SU-DHL-6 (cell line): ENCODE measurements at regions not wholly inside any gene's neighbourhood (a gene's known extent, or its start where the extent isn't known, plus 50 kb on each side); places are given as distances from the start of the nearest gene placed in this dataset.

Experiments
- CTCF ChIP-seq: fragments of 200-600 bp; sonication (generic); IDR thresholded peaks from one replicate; pipeline ENCODE4 v1.5.1; 2017; ENCODE audit warnings: antibody characterized with exemption, mild to moderate bottlenecking, low read length, moderate library complexity; ENCODE audit not compliant: insufficient read depth, poor library complexity, severe bottlenecking
- EZH2phosphoT487 ChIP-seq: fragments of 200-600 bp; sonication (generic), shearing (Covaris generic); conservative IDR thresholded peaks from 2 replicates; pipeline ENCODE4 v1.6.1; 2018; ENCODE audit warnings: mild to moderate bottlenecking, antibody characterized with exemption, low read length, moderate library complexity, mixed read lengths

GRCh38 chr3:16687221-16687620 is 82.0 kb upstream of the DAZL start:
- no peak for TF ChIP-seq CTCF
- no peak for TF ChIP-seq EZH2phosphoT487
